CD4-positive, CD25-positive, alpha-beta regulatory T cell (primary cell): ENCODE measurements at regions not wholly inside any gene's neighbourhood (a gene's known extent, or its start where the extent isn't known, plus 50 kb on each side); places are given as distances from the start of the nearest gene placed in this dataset.

Experiments used
- ATAC-seq, 2 donors: fragments of 150-1000 bp; cut with Tn5 transposase; one replicate each; pipeline ENCODE4 v1.10.0; 2021; ENCODE audit warnings: low read depth in 2 of 2, moderate number of reproducible peaks in 2 of 2, moderate library complexity in 1 of 2
- DNase-seq, 3 donors: peaks; one replicate each; pipeline versions ENCODE4 v3.0.0 to v3.0.0-alpha.2; 2012 to 2022; ENCODE audit warnings: mixed read lengths in 1 of 3
- H3K27ac ChIP-seq: one replicate; pipeline ENCODE4 v1.7.0; 2013; ENCODE audit warnings: mild to moderate bottlenecking, low read length; ENCODE audit not compliant: insufficient read depth, poor library complexity, severe bottlenecking
- H3K27me3 ChIP-seq: one replicate; pipeline ENCODE4 v1.7.0; 2013; ENCODE audit warnings: low read length; ENCODE audit not compliant: control insufficient read depth, insufficient read depth
- H3K36me3 ChIP-seq: one replicate; pipeline ENCODE4 v1.7.0; 2013; ENCODE audit warnings: mild to moderate bottlenecking, low read length, moderate library complexity; ENCODE audit not compliant: control insufficient read depth, insufficient read depth
- H3K4me1 ChIP-seq: 2 replicates; pipeline ENCODE4 v1.7.0; 2013; ENCODE audit warnings: mild to moderate bottlenecking, low read length; ENCODE audit not compliant: insufficient read depth, control insufficient read depth, poor library complexity, severe bottlenecking
- H3K4me3 ChIP-seq: one replicate; pipeline ENCODE4 v1.7.0; 2013; ENCODE audit warnings: low read depth, mild to moderate bottlenecking, low read length, moderate library complexity
- H3K9me3 ChIP-seq, 2 experiments: 1 replicate in 1 of 2; 2 replicates in 1 of 2; pipeline ENCODE4 v1.7.0; 2013; ENCODE audit warnings: low read length in 2 of 2, mild to moderate bottlenecking in 1 of 2, moderate library complexity in 1 of 2; ENCODE audit not compliant: control insufficient read depth in 2 of 2
- H3K27ac Mint-ChIP-seq, 3 donors: one replicate each; pipeline ENCODE4 v1.8.0; 2020 to 2022; ENCODE audit warnings: mild to moderate bottlenecking in 3 of 3, mixed read lengths in 3 of 3, moderate library complexity in 2 of 3
- H3K27me3 Mint-ChIP-seq: one replicate; pipeline ENCODE4 v1.8.0; 2022; ENCODE audit warnings: mild to moderate bottlenecking, mixed read lengths
- H3K36me3 Mint-ChIP-seq: one replicate; pipeline ENCODE4 v1.8.0; 2020; ENCODE audit warnings: mixed read lengths
- H3K4me1 Mint-ChIP-seq, 4 donors: one replicate each; pipeline ENCODE4 v1.8.0; 2020 to 2022; ENCODE audit warnings: mixed read lengths in 4 of 4, mild to moderate bottlenecking in 1 of 4
- H3K4me3 Mint-ChIP-seq, 4 donors: one replicate each; pipeline ENCODE4 v1.8.0; 2020 to 2022; ENCODE audit warnings: mild to moderate bottlenecking in 4 of 4, mixed read lengths in 4 of 4, moderate library complexity in 3 of 4
- H3K9me3 Mint-ChIP-seq, 7 donors: one replicate each; pipeline ENCODE4 v1.8.0; 2020 to 2022; ENCODE audit warnings: mixed read lengths in 7 of 7, mild to moderate bottlenecking in 3 of 7, moderate library complexity in 2 of 7

- no peaks in the 10 kb centered on the region for H3K36me3 Mint-ChIP-seq
- no peaks in the 10 kb centered on the region for H3K36me3 ChIP-seq
- H3K9me3 Mint-ChIP-seq: peaks cover 0 to 12% (median 0%) of the 10 kb centered on the region in 7 donors
- H3K27me3 Mint-ChIP-seq: peaks cover 4% of the 10 kb centered on the region
- H3K27ac Mint-ChIP-seq: no peak overlapping the region
- no peaks in the 10 kb centered on the region for H3K9me3 ChIP-seq
- no peak for ATAC-seq
- no peak for DNase-seq
- no peaks in the 10 kb centered on the region for H3K27me3 ChIP-seq
- no peaks in the 10 kb centered on the region for H3K4me1 Mint-ChIP-seq
- H3K4me3 Mint-ChIP-seq: no peak overlapping the region
- no peak overlapping the region for H3K27ac ChIP-seq
- H3K4me1 ChIP-seq: no peaks in the 10 kb centered on the region
- H3K4me3 ChIP-seq: no peak overlapping the region
These were observed 462.2 kb downstream of the SETBP1 start for GRCh38 chr18:45142868-45143267.

- H3K36me3 Mint-ChIP-seq: no peaks in the 10 kb centered on the region
- no peaks in the 10 kb centered on the region for H3K4me1 Mint-ChIP-seq
- H3K9me3 Mint-ChIP-seq: peaks cover 0 to 3% (median 0%) of the 10 kb centered on the region in 7 donors
- Histone ChIP-seq H3K36me3 (no peaks in the 10 kb centered on the region), H3K27ac (no peak overlapping the region), H3K9me3 (no peaks in the 10 kb centered on the region), H3K4me1 (no peaks in the 10 kb centered on the region), H3K27me3 (no peaks in the 10 kb centered on the region), H3K4me3 (no peak overlapping the region)
- no peak overlapping the region for H3K27ac Mint-ChIP-seq
- H3K4me3 Mint-ChIP-seq: no peak overlapping the region
- ATAC-seq: no peak
- no peaks in the 10 kb centered on the region for H3K27me3 Mint-ChIP-seq
- DNase-seq: no peak
These were observed 465.6 kb upstream of the SLC14A2 start for GRCh38 chr18:45149712-45150111.

GRCh38 chr18:45151645-45152044 lies 463.6 kb upstream of the SLC14A2 start:
- no peaks in the 10 kb centered on the region for H3K4me1 ChIP-seq
- no peak overlapping the region for H3K27ac ChIP-seq
- H3K9me3 ChIP-seq: no peaks in the 10 kb centered on the region
- DNase-seq (no peak), ATAC-seq (no peak)
- Mint-ChIP-seq H3K36me3 (no peaks in the 10 kb centered on the region), H3K27ac (no peak overlapping the region), H3K4me1 (no peaks in the 10 kb centered on the region), H3K9me3 (peaks cover 0 to 4% (median 0%) of the 10 kb centered on the region in 7 donors), H3K27me3 (no peaks in the 10 kb centered on the region), H3K4me3 (no peak overlapping the region)
- no peaks in the 10 kb centered on the region for H3K27me3 ChIP-seq
- H3K4me3 ChIP-seq: no peak overlapping the region
- H3K36me3 ChIP-seq: no peaks in the 10 kb centered on the region

GRCh38 chr18:45155526-45155925 lies 459.8 kb upstream of the SLC14A2 start:
- H3K4me1 Mint-ChIP-seq: no peaks in the 10 kb centered on the region
- H3K9me3 Mint-ChIP-seq: peaks cover 0 to 8% (median 0%) of the 10 kb centered on the region in 7 donors
- DNase-seq (no peak), ATAC-seq (no peak)
- no peak overlapping the region for H3K4me3 ChIP-seq
- H3K27me3 Mint-ChIP-seq: no peaks in the 10 kb centered on the region
- no peak overlapping the region for H3K27ac Mint-ChIP-seq
- H3K4me1 ChIP-seq: no peaks in the 10 kb centered on the region
- no peaks in the 10 kb centered on the region for H3K36me3 Mint-ChIP-seq
- H3K4me3 Mint-ChIP-seq: no peak overlapping the region
- H3K9me3 ChIP-seq: no peaks in the 10 kb centered on the region
- H3K27ac ChIP-seq: no peak overlapping the region
- no peaks in the 10 kb centered on the region for H3K36me3 ChIP-seq
- H3K27me3 ChIP-seq: peaks cover 3% of the 10 kb centered on the region

GRCh38 chr18:45156946-45157345 lies 458.3 kb upstream of the SLC14A2 start:
- peaks cover 0 to 8% (median 0%) of the 10 kb centered on the region in 7 donors for H3K9me3 Mint-ChIP-seq
- DNase-seq (no peak), ATAC-seq (no peak)
- no peaks in the 10 kb centered on the region for H3K36me3 Mint-ChIP-seq
- no peak overlapping the region for H3K27ac ChIP-seq
- H3K4me1 Mint-ChIP-seq: no peaks in the 10 kb centered on the region
- no peak overlapping the region for H3K27ac Mint-ChIP-seq
- H3K4me1 ChIP-seq: no peaks in the 10 kb centered on the region
- H3K4me3 ChIP-seq: no peak overlapping the region
- H3K36me3 ChIP-seq: no peaks in the 10 kb centered on the region
- no peaks in the 10 kb centered on the region for H3K9me3 ChIP-seq
- H3K27me3 Mint-ChIP-seq: peaks cover 4% of the 10 kb centered on the region
- no peak overlapping the region for H3K4me3 Mint-ChIP-seq
- peaks cover 3% of the 10 kb centered on the region for H3K27me3 ChIP-seq

GRCh38 chr18:45157576-45157975 lies 457.7 kb upstream of the SLC14A2 start:
- H3K27ac Mint-ChIP-seq: no peak overlapping the region
- Histone ChIP-seq H3K27ac (no peak overlapping the region), H3K36me3 (no peaks in the 10 kb centered on the region), H3K4me3 (no peak overlapping the region), H3K4me1 (no peaks in the 10 kb centered on the region), H3K27me3 (peaks cover 3% of the 10 kb centered on the region), H3K9me3 (no peaks in the 10 kb centered on the region)
- DNase-seq (no peak), ATAC-seq (no peak)
- H3K4me3 Mint-ChIP-seq: no peak overlapping the region
- H3K4me1 Mint-ChIP-seq: no peaks in the 10 kb centered on the region
- peaks cover 5% of the 10 kb centered on the region for H3K27me3 Mint-ChIP-seq
- no peaks in the 10 kb centered on the region for H3K36me3 Mint-ChIP-seq
- peaks cover 0 to 8% (median 0%) of the 10 kb centered on the region in 7 donors for H3K9me3 Mint-ChIP-seq

GRCh38 chr18:45161850-45162249 lies 453.4 kb upstream of the SLC14A2 start:
- H3K27ac Mint-ChIP-seq: no peak overlapping the region
- peaks cover 12% of the 10 kb centered on the region for H3K27me3 Mint-ChIP-seq
- Histone ChIP-seq H3K27ac (no peak overlapping the region), H3K4me1 (no peaks in the 10 kb centered on the region), H3K27me3 (peaks cover 3% of the 10 kb centered on the region), H3K9me3 (no peaks in the 10 kb centered on the region), H3K36me3 (no peaks in the 10 kb centered on the region), H3K4me3 (no peak overlapping the region)
- no peaks in the 10 kb centered on the region for H3K4me1 Mint-ChIP-seq
- no peaks in the 10 kb centered on the region for H3K36me3 Mint-ChIP-seq
- ATAC-seq (no peak), DNase-seq (no peak)
- H3K9me3 Mint-ChIP-seq: peaks cover 0 to 4% (median 0%) of the 10 kb centered on the region in 7 donors
- no peak overlapping the region for H3K4me3 Mint-ChIP-seq

- peaks cover 0 to 2% (median 0%) of the 10 kb centered on the region in 7 donors for H3K9me3 Mint-ChIP-seq
These were observed 451.4 kb upstream of the SLC14A2 start for GRCh38 chr18:45163871-45164270.

More at GRCh38 chr18:45163871-45164270, 451.4 kb upstream of the SLC14A2 start:
- DNase-seq (no peak), ATAC-seq (no peak)
- Mint-ChIP-seq H3K27ac (no peak overlapping the region), H3K27me3 (peaks cover 12% of the 10 kb centered on the region), H3K36me3 (no peaks in the 10 kb centered on the region), H3K4me1 (no peaks in the 10 kb centered on the region), H3K4me3 (no peak overlapping the region)
- no peak overlapping the region for H3K4me3 ChIP-seq
- no peaks in the 10 kb centered on the region for H3K9me3 ChIP-seq
- no peaks in the 10 kb centered on the region for H3K27me3 ChIP-seq
- no peak overlapping the region for H3K27ac ChIP-seq
- no peaks in the 10 kb centered on the region for H3K36me3 ChIP-seq
- H3K4me1 ChIP-seq: no peaks in the 10 kb centered on the region
